IMR-90 (cell line): ENCODE measurements at regions not wholly inside any gene's neighbourhood (a gene's known extent, or its start where the extent isn't known, plus 50 kb on each side); places are given as distances from the start of the nearest gene placed in this dataset.

Source experiments
- ATAC-seq: fragments of 200-7000 bp; cut with Tn5 transposase; 2 replicates; pipeline ENCODE4 v1.9.1; 2020; ENCODE audit warnings: low read depth, mild to moderate bottlenecking, moderate library complexity
- BruUV-seq: library from RNA; stranded (reverse); fragments of 400-500 nt; replicated peaks from 2 replicates; lab custom pipeline; 2021; lab: Mats Ljungman, UMichigan
- CTCF ChIA-PET: fragments of 300-600 bp; formaldehyde crosslinking; extraction: SDS; loops from one replicate; lab custom pipeline; 2021; ENCODE audit warnings: antibody characterized with exemption; lab: Yijun Ruan, JAX
- POLR2A ChIA-PET: fragments of 300-600 bp; sonication (Branson Sonifier 250); formaldehyde crosslinking; loops from one replicate; lab custom pipeline; 2022; ENCODE audit warnings: antibody characterized with exemption; ENCODE audit not compliant: unreplicated experiment; lab: Charles Lee
- DNase-seq: peaks from one replicate; pipeline ENCODE4 v3.0.0; 2013
- H2AFZ ChIP-seq: replicated peaks from 2 replicates; pipeline ENCODE3; 2013; ENCODE audit warnings: low read length, mild to moderate bottlenecking; ENCODE audit not compliant: poor library complexity
- H2AK5ac ChIP-seq: 2 replicates; pipeline ENCODE4 v1.6.1; 2013; ENCODE audit warnings: low read depth, low read length, inconsistent platforms
- H2AK9ac ChIP-seq: replicated peaks from 2 replicates; pipeline ENCODE3; 2013; ENCODE audit warnings: mild to moderate bottlenecking, low read depth, low read length, moderate library complexity; ENCODE audit not compliant: poor library complexity
- H2BK120ac ChIP-seq: 2 replicates; pipeline ENCODE4 v1.6.1; 2013; ENCODE audit warnings: low read depth, low read length, inconsistent platforms
- H2BK15ac ChIP-seq: 3 replicates; pipeline ENCODE4 v1.6.1; 2013; ENCODE audit warnings: low read depth, low read length, inconsistent platforms
- H2BK20ac ChIP-seq: 2 replicates; pipeline ENCODE4 v1.6.1; 2013; ENCODE audit warnings: low read depth, mild to moderate bottlenecking, inconsistent platforms, low read length, moderate library complexity
- H2BK5ac ChIP-seq: 2 replicates; pipeline ENCODE4 v1.6.1; 2013; ENCODE audit warnings: mild to moderate bottlenecking, low read depth, low read length, inconsistent platforms; ENCODE audit not compliant: poor library complexity, severe bottlenecking
- H3K14ac ChIP-seq: replicated peaks from 2 replicates; pipeline ENCODE4 v1.6.1; 2013; ENCODE audit warnings: low read depth, low read length, inconsistent platforms
- H3K18ac ChIP-seq: 2 replicates; pipeline ENCODE4 v1.6.1; 2013; ENCODE audit warnings: low read depth, low read length, control low read depth
- H3K23ac ChIP-seq: 2 replicates; pipeline ENCODE4 v1.6.1; 2013; ENCODE audit warnings: low read depth, low read length, inconsistent platforms
- H3K27ac ChIP-seq: 2 replicates; pipeline ENCODE4 v1.5.1; 2013; ENCODE audit warnings: mild to moderate bottlenecking, control low read depth, low read length; ENCODE audit not compliant: insufficient read depth
- H3K27me3 ChIP-seq: 2 replicates; pipeline ENCODE4 v1.6.1; 2013; ENCODE audit warnings: low read length; ENCODE audit not compliant: control insufficient read depth, insufficient read depth
- H3K36me3 ChIP-seq: 2 replicates; pipeline ENCODE4 v1.6.1; 2013; ENCODE audit warnings: low read length, mixed read lengths; ENCODE audit not compliant: control insufficient read depth, insufficient read depth
- H3K4ac ChIP-seq: 2 replicates; pipeline ENCODE4 v1.6.1; 2013; ENCODE audit warnings: low read depth, low read length, inconsistent platforms
- H3K4me1 ChIP-seq: 2 replicates; pipeline ENCODE4 v1.6.1; 2013; ENCODE audit warnings: low read length, mixed read lengths; ENCODE audit not compliant: control insufficient read depth, insufficient read depth
- H3K4me2 ChIP-seq: 2 replicates; pipeline ENCODE4 v1.6.1; 2013; ENCODE audit warnings: low read depth, mild to moderate bottlenecking, control low read depth, low read length, moderate library complexity
- H3K4me3 ChIP-seq: 2 replicates; pipeline ENCODE4 v1.5.1; 2013; ENCODE audit warnings: low read depth, mild to moderate bottlenecking, control low read depth, low read length, moderate library complexity; ENCODE audit not compliant: insufficient read depth
- H3K56ac ChIP-seq: 2 replicates; pipeline ENCODE4 v1.6.1; 2013; ENCODE audit warnings: low read length, inconsistent platforms; ENCODE audit not compliant: insufficient read depth; ENCODE audit errors: extremely low read depth
- H3K79me1 ChIP-seq, 2 experiments: 2 replicates each; pipeline ENCODE4 v1.6.1; 2013; ENCODE audit warnings: low read length in 2 of 2, inconsistent platforms in 1 of 2, low read depth in 1 of 2
- H3K9ac ChIP-seq: 2 replicates; pipeline ENCODE4 v1.6.1; 2013; ENCODE audit warnings: low read depth, low read length, control low read depth
- H3K9me1 ChIP-seq: 2 replicates; pipeline ENCODE4 v1.6.1; 2013; ENCODE audit warnings: low read length, inconsistent platforms; ENCODE audit not compliant: insufficient read depth
- H3K9me3 ChIP-seq: 2 replicates; pipeline ENCODE4 v1.6.1; 2013; ENCODE audit warnings: low read length; ENCODE audit not compliant: control insufficient read depth, insufficient read depth
- H4K20me1 ChIP-seq: 2 replicates; pipeline ENCODE4 v1.6.1; 2013; ENCODE audit warnings: low read length, inconsistent platforms; ENCODE audit not compliant: insufficient read depth
- H4K5ac ChIP-seq: 2 replicates; pipeline ENCODE4 v1.6.1; 2013; ENCODE audit warnings: mild to moderate bottlenecking, low read depth, low read length, control low read depth
- H4K8ac ChIP-seq, 2 experiments: 2 replicates each; pipeline ENCODE4 v1.6.1; 2013; ENCODE audit warnings: low read depth in 2 of 2, low read length in 2 of 2, control low read depth in 1 of 2, inconsistent platforms in 1 of 2
- H4K91ac ChIP-seq: 2 replicates; pipeline ENCODE4 v1.6.1; 2013; ENCODE audit warnings: low read depth, low read length, inconsistent platforms; ENCODE audit not compliant: insufficient read depth
- CEBPB ChIP-seq: IDR thresholded peaks from 2 replicates; pipeline ENCODE4 v1.6.1; 2012; ENCODE audit warnings: low read depth, low read length, improper control_type of control experiment
- CHD1 ChIP-seq: IDR thresholded peaks from 2 replicates; pipeline ENCODE4 v1.6.1; 2012; ENCODE audit warnings: low read depth, low read length, improper control_type of control experiment
- FOS ChIP-seq: fragments of 150-350 bp; IDR thresholded peaks from 2 replicates; pipeline ENCODE4 v1.6.1; 2016; ENCODE audit warnings: low read depth, low read length
- MAFK ChIP-seq: IDR thresholded peaks from 2 replicates; pipeline ENCODE4 v1.6.1; 2012; ENCODE audit warnings: low read depth, low read length, improper control_type of control experiment
- MXI1 ChIP-seq: IDR thresholded peaks from 2 replicates; pipeline ENCODE4 v1.6.1; 2012; ENCODE audit warnings: low read depth, mild to moderate bottlenecking, low read length, moderate library complexity, borderline replicate concordance
- NFE2L2 ChIP-seq: fragments of 150-350 bp; IDR thresholded peaks from 2 replicates; pipeline ENCODE4 v1.6.1; 2016; ENCODE audit warnings: low read depth, mild to moderate bottlenecking, low read length
- POLR2A ChIP-seq: IDR thresholded peaks from 2 replicates; pipeline ENCODE4 v1.6.1; 2012; ENCODE audit warnings: mild to moderate bottlenecking, low read depth, low read length
- RAD21 ChIP-seq: IDR thresholded peaks from 2 replicates; pipeline ENCODE4 v1.6.1; 2012; ENCODE audit warnings: low read length, improper control_type of control experiment
- RCOR1 ChIP-seq: IDR thresholded peaks from 2 replicates; pipeline ENCODE4 v1.6.1; 2012; ENCODE audit warnings: mild to moderate bottlenecking, low read length, improper control_type of control experiment; ENCODE audit not compliant: insufficient replicate concordance
- RFX5 ChIP-seq: IDR thresholded peaks from 2 replicates; pipeline ENCODE4 v1.8.0; 2012; ENCODE audit warnings: low read depth, mild to moderate bottlenecking, low read length, moderate library complexity
- SMC3 ChIP-seq: fragments of 150-350 bp; IDR thresholded peaks from 2 replicates; pipeline ENCODE4 v1.6.1; 2016; ENCODE audit warnings: low read depth, mild to moderate bottlenecking, antibody characterized with exemption, low read length, moderate library complexity
- WGBS, 2 experiments: methylation state at CpG; one replicate each; pipeline versions ENCODE4 v1.1.5 to v1.1.7; 2013; ENCODE audit warnings: missing lambda C conversion rate in 2 of 2; ENCODE audit not compliant: insufficient read length in 1 of 2; ENCODE audit errors: extremely low coverage in 2 of 2; 5-methylcytosine and 5-hydroxymethylcytosine counted together
- dilution Hi-C: fragments of 300-500 bp; cut with HindIII; formaldehyde crosslinking; loops from one replicate; pipeline ENCODE4 v1.14.3; 2018; ENCODE audit warnings: low sequenced_read_pairs; ENCODE audit not compliant: unreplicated experiment
- in situ Hi-C: fragments of 300-500 bp; cut with MboI; formaldehyde crosslinking; loops from 3 replicates; pipeline ENCODE4 v1.14.3; 2019; ENCODE audit warnings: low sequenced_read_pairs, inconsistent platforms, mixed read lengths
- intact Hi-C: fragments of 100-400 bp; cut with micrococcal nuclease; formaldehyde crosslinking; loops from 2 replicates; pipeline ENCODE4 v1.10.0; 2022
- TF ChIP-seq, protein P1 (sequence below): fragments of 150-350 bp; IDR thresholded peaks from 2 replicates; pipeline ENCODE4 v1.6.1; 2017; ENCODE audit warnings: mild to moderate bottlenecking, antibody characterized with exemption, low read length, low read depth
- TF ChIP-seq, protein P2 (sequence below): fragments of 150-350 bp; IDR thresholded peaks from 2 replicates; pipeline ENCODE4 v1.6.1; 2016; ENCODE audit warnings: low read depth, mild to moderate bottlenecking, low read length, moderate library complexity, borderline replicate concordance
- TF ChIP-seq, protein P3 (sequence below): conservative IDR thresholded peaks from 2 replicates; pipeline ENCODE4 v1.5.1; 2012; ENCODE audit warnings: mild to moderate bottlenecking, low read depth, low read length, improper control_type of control experiment

DNA sequence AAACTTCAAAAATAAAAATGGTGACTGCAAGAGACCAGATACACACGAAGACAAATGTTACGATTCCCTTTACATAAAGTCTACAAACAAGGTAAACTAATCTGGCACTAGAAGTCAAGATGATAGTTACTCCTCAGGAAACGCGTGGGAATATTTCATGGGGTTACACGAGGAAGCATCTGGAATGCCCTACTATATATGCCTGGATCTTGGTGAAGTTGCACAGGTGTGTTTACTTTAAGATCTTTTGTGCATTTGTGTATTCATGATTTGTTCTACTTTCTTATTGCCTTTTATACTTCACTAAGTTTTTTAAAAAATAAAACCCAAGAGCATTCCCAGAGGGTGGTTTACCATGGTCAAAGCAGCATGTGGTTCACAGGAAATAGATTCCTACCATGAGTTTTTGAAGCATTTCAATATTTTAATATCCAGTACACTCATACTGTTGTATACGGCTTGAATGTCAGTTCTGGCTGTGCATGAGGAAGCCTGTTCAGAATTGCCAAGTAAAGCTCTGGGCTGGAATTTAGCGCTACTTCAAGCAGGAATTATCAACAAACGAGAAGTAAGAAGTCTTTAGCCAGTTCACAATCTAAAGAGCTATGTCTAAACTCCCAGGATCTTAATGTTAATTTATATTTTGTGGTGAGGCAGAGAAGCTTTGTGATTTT lies 239.8 kb upstream of the KLHL1 start:
- no TSS peak for BruUV-seq
- no peak overlapping the region for H2AK9ac ChIP-seq
- H3K27ac ChIP-seq = no peak overlapping the region
- no peaks in the 10 kb centered on the region for H3K36me3 ChIP-seq
- H3K4ac ChIP-seq = no peak overlapping the region
- H3K79me1 ChIP-seq = no peaks in the 10 kb centered on the region
- H3K27me3 ChIP-seq = no peaks in the 10 kb centered on the region
- peaks cover 10% of the 10 kb centered on the region for H3K9me3 ChIP-seq
- no peaks in the 10 kb centered on the region for H4K20me1 ChIP-seq
- H2BK5ac ChIP-seq = no peak overlapping the region
- H2BK120ac ChIP-seq = no peak overlapping the region
- ChIA-PET CTCF (no interaction called here), POLR2A (no interaction called here)
- TF ChIP-seq POLR2A = no peak
- TF ChIP-seq CEBPB = no peak
- TF ChIP-seq MAFK = no peak
- TF ChIP-seq SMC3 = no peak
- TF ChIP-seq RAD21 = no peak
- TF ChIP-seq FOS = no peak
- no peak for TF ChIP-seq RCOR1
- no peak for TF ChIP-seq CHD1
- TF ChIP-seq MXI1 = no peak
- TF ChIP-seq RFX5 = no peak
- TF ChIP-seq, protein P1, sequence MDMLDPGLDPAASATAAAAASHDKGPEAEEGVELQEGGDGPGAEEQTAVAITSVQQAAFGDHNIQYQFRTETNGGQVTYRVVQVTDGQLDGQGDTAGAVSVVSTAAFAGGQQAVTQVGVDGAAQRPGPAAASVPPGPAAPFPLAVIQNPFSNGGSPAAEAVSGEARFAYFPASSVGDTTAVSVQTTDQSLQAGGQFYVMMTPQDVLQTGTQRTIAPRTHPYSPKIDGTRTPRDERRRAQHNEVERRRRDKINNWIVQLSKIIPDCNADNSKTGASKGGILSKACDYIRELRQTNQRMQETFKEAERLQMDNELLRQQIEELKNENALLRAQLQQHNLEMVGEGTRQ = no peak
- TF ChIP-seq, protein P2, sequence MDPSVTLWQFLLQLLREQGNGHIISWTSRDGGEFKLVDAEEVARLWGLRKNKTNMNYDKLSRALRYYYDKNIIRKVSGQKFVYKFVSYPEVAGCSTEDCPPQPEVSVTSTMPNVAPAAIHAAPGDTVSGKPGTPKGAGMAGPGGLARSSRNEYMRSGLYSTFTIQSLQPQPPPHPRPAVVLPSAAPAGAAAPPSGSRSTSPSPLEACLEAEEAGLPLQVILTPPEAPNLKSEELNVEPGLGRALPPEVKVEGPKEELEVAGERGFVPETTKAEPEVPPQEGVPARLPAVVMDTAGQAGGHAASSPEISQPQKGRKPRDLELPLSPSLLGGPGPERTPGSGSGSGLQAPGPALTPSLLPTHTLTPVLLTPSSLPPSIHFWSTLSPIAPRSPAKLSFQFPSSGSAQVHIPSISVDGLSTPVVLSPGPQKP = no peak
- TF ChIP-seq NFE2L2 = no peak
- TF ChIP-seq, protein P3, sequence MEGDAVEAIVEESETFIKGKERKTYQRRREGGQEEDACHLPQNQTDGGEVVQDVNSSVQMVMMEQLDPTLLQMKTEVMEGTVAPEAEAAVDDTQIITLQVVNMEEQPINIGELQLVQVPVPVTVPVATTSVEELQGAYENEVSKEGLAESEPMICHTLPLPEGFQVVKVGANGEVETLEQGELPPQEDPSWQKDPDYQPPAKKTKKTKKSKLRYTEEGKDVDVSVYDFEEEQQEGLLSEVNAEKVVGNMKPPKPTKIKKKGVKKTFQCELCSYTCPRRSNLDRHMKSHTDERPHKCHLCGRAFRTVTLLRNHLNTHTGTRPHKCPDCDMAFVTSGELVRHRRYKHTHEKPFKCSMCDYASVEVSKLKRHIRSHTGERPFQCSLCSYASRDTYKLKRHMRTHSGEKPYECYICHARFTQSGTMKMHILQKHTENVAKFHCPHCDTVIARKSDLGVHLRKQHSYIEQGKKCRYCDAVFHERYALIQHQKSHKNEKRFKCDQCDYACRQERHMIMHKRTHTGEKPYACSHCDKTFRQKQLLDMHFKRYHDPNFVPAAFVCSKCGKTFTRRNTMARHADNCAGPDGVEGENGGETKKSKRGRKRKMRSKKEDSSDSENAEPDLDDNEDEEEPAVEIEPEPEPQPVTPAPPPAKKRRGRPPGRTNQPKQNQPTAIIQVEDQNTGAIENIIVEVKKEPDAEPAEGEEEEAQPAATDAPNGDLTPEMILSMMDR = no peak
- DNase-seq (no peak), ATAC-seq (no peak)
- no peak overlapping the region for H3K4me3 ChIP-seq
- H3K23ac ChIP-seq = no peak overlapping the region
- H4K8ac ChIP-seq = no peak overlapping the region
- dilution Hi-C loops (no loop called here), intact Hi-C loops (no loop called here), in situ Hi-C loops (no loop called here)
- H3K18ac ChIP-seq = no peak overlapping the region
- H3K14ac ChIP-seq = no peak overlapping the region
- H3K56ac ChIP-seq = no peak overlapping the region
- no peak overlapping the region for H2AK5ac ChIP-seq
- H3K4me1 ChIP-seq = no peaks in the 10 kb centered on the region
- no peak overlapping the region for H2BK15ac ChIP-seq
- H3K4me2 ChIP-seq = no peak overlapping the region
- WGBS, 2 experiments = no CpG with 5 or more reads among the region's 8 CpGs
- H3K9me1 ChIP-seq = no peaks in the 10 kb centered on the region
- no peak overlapping the region for H4K5ac ChIP-seq
- no peak overlapping the region for H2BK20ac ChIP-seq
- H2AFZ ChIP-seq = no peak overlapping the region
- no peak overlapping the region for H3K9ac ChIP-seq
- H4K91ac ChIP-seq = no peak overlapping the region
